H1 (cell line): ENCODE measurements at regions not wholly inside any gene's neighbourhood (a gene's known extent, or its start where the extent isn't known, plus 50 kb on each side); places are given as distances from the start of the nearest gene placed in this dataset.

Source experiments
- BCL11A ChIP-seq, 2 experiments: IDR thresholded peaks; one replicate each; pipeline ENCODE4 v1.6.1; 2011; ENCODE audit warnings: low read depth in 2 of 2, low read length in 2 of 2, mild to moderate bottlenecking in 2 of 2
- CHD2 ChIP-seq: IDR thresholded peaks from 2 replicates; pipeline ENCODE4 v1.6.1; 2012; ENCODE audit warnings: low read length, improper control_type of control experiment
- CTCF ChIP-seq, 3 experiments: IDR thresholded peaks; 1 replicate in 2 of 3; 2 replicates in 1 of 3; pipeline versions ENCODE4 v1.5.1 to v1.6.1; 2011; ENCODE audit warnings: low read length in 3 of 3, mild to moderate bottlenecking in 3 of 3, inconsistent platforms in 2 of 3, low read depth in 1 of 3, moderate library complexity in 1 of 3; ENCODE audit not compliant: insufficient read depth in 1 of 3; ENCODE audit errors: control extremely low read depth in 1 of 3
- EZH2 ChIP-seq: fragments of 200-600 bp; sonication (generic); IDR thresholded peaks from 2 replicates; pipeline ENCODE4 v1.7.1; 2012; ENCODE audit warnings: low read depth, mild to moderate bottlenecking, moderate library complexity, low read length, inconsistent platforms; ENCODE audit not compliant: severe bottlenecking
- FOSL1 ChIP-seq: IDR thresholded peaks from 2 replicates; pipeline ENCODE4 v1.6.1; 2011; ENCODE audit warnings: mild to moderate bottlenecking, low read depth, low read length, moderate library complexity; ENCODE audit not compliant: insufficient read depth
- HDAC2 ChIP-seq, 2 experiments: fragments of 300-600 bp in 1 of 2; sonication (generic) in 1 of 2; IDR thresholded peaks; 2 replicates each; pipeline ENCODE4 v1.6.1; 2011 to 2012; ENCODE audit warnings: low read depth in 2 of 2, low read length in 2 of 2, mild to moderate bottlenecking in 2 of 2, moderate library complexity in 2 of 2, borderline replicate concordance in 1 of 2, inconsistent platforms in 1 of 2
- JUND ChIP-seq: IDR thresholded peaks from 2 replicates; pipeline ENCODE4 v1.6.1; 2011; ENCODE audit warnings: mild to moderate bottlenecking, improper control_type of control experiment, low read length
- POLR2A ChIP-seq, 2 experiments: IDR thresholded peaks; 1 replicate in 1 of 2; 2 replicates in 1 of 2; pipeline ENCODE4 v1.6.1; 2011; ENCODE audit warnings: low read depth in 2 of 2, low read length in 2 of 2, mild to moderate bottlenecking in 2 of 2; ENCODE audit errors: control extremely low read depth in 1 of 2
- SAP30 ChIP-seq: fragments of 300-600 bp; sonication (generic); IDR thresholded peaks from 2 replicates; pipeline ENCODE4 v1.7.1; 2012; ENCODE audit warnings: low read length, moderate library complexity, mild to moderate bottlenecking, inconsistent platforms; ENCODE audit not compliant: insufficient read depth, insufficient replicate concordance
- TEAD4 ChIP-seq: IDR thresholded peaks from 2 replicates; pipeline ENCODE4 v1.6.1; 2012; ENCODE audit warnings: low read depth, low read length, inconsistent platforms, mixed read lengths
- USF2 ChIP-seq: IDR thresholded peaks from 2 replicates; pipeline ENCODE4 v1.6.1; 2011; ENCODE audit warnings: low read length, improper control_type of control experiment

GRCh38 chr2:236400594-236401360, 136.6 kb upstream of the ASB18 start:
- TF ChIP-seq EZH2 (no peak), CTCF (IDR thresholded peaks at IDR 0.05; ENCODE audit: control extremely low read depth in 1 of 3, insufficient read depth in 1 of 3, low read depth in 1 of 3, low read length in 3 of 3) (no peak), FOSL1 (no peak), USF2 (no peak), CHD2 (no peak), POLR2A (IDR thresholded peaks at IDR 0.05; ENCODE audit: control extremely low read depth in 1 of 2, low read depth in 2 of 2, low read length in 2 of 2) (no peak), JUND (no peak), SAP30 (no peak), HDAC2 (IDR thresholded peaks at IDR 0.05; ENCODE audit: borderline replicate concordance in 1 of 2, low read depth in 2 of 2, low read length in 2 of 2) (no peak), TEAD4 (no peak), BCL11A (IDR thresholded peaks at IDR 0.05; ENCODE audit: low read depth in 2 of 2, low read length in 2 of 2) (no peak)
